WI38 (cell line): ENCODE measurements at regions not wholly inside any gene's neighbourhood (a gene's known extent, or its start where the extent isn't known, plus 50 kb on each side); places are given as distances from the start of the nearest gene placed in this dataset.

Experiments
- H3K4me3 ChIP-seq: 2 replicates; pipeline ENCODE4 v1.5.1; 2011; ENCODE audit warnings: low read depth, mild to moderate bottlenecking, control low read depth, low read length
- TF ChIP-seq, protein P1 (sequence below): IDR thresholded peaks from 2 replicates; pipeline ENCODE4 v1.5.1; 2012; ENCODE audit warnings: low read depth, mild to moderate bottlenecking, control low read depth, low read length

DNA sequence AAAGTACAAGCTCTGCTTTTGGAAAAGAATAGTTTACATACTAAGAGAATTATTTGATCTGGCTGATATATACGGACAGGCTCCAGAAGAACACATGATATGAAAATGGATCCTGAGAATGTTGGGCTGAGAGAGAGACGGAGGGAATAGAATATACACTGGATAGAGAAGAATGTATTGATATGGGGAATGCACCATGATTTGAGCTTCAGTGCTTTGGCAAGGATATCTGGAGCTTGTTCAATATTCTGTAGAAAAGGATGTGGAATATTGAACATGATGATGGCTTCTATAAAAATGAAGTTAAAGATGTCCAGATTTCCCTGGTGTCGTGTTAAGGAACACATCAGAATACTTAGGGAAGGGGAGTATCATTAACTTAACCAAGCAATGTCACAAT lies 280.5 kb upstream of the VLDLR start:
- H3K4me3 ChIP-seq = no peak overlapping the region
- TF ChIP-seq, protein P1, sequence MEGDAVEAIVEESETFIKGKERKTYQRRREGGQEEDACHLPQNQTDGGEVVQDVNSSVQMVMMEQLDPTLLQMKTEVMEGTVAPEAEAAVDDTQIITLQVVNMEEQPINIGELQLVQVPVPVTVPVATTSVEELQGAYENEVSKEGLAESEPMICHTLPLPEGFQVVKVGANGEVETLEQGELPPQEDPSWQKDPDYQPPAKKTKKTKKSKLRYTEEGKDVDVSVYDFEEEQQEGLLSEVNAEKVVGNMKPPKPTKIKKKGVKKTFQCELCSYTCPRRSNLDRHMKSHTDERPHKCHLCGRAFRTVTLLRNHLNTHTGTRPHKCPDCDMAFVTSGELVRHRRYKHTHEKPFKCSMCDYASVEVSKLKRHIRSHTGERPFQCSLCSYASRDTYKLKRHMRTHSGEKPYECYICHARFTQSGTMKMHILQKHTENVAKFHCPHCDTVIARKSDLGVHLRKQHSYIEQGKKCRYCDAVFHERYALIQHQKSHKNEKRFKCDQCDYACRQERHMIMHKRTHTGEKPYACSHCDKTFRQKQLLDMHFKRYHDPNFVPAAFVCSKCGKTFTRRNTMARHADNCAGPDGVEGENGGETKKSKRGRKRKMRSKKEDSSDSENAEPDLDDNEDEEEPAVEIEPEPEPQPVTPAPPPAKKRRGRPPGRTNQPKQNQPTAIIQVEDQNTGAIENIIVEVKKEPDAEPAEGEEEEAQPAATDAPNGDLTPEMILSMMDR = no peak

DNA sequence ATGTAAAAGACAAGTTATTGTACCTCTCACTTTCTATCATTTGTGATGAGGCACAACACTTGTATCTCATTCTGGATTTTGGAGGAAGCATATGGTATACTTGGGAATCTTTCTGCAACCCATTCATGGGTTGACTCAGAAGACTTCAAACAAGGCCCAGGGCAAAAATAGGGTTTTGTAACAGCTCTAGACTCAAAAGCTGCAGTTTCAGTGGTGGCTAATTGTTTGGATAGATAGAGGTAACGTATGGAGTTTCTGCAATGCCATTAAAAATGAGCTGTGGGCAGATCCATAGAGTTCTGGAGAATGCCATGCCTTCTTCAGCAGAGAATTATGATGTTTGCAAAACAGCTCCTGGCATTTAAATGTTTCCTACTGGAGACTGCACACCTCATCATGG lies 279.6 kb upstream of the VLDLR start:
- H3K4me3 ChIP-seq = no peak overlapping the region
- TF ChIP-seq, protein P1 = no peak

DNA sequence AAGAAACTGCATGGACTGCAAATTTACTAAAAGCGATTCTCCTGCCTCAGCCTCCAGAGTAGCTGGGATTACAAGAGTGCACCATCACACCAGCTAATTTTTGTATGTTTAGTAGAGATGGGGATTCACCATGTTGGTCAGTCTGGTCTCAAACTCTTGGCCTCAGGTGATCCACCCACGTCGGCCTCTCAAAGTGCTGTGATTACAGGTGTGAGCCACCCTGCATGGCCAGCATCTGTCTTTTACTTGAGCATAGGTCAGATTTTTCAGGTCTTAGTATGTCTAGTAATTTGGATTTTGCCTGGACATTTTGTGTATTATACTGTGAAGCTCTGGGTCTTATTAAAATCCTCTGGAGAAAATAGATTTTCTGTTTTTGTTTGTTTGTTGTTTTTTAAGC lies 277.8 kb upstream of the VLDLR start:
- H3K4me3 ChIP-seq = no peak overlapping the region
- TF ChIP-seq, protein P1 = no peak

DNA sequence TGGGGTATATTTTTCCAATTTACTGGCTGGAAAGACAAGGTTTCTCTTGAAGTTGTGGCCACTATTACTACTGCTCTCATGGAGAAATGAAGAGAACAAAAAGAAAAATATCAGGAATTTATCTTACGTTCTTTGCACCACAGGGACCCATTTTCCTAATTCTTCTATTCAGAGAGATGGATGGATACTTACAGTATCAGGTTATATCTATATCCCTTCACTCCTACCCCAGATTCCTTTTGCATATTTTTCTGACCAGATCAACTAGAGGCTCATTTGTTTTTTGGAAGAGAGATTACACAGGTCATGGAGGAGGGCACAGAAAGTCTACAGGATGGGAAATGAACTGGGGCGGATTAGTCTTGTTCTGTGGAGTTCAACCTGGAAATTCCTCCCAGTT lies 277.2 kb upstream of the VLDLR start:
- no peak overlapping the region for H3K4me3 ChIP-seq

DNA sequence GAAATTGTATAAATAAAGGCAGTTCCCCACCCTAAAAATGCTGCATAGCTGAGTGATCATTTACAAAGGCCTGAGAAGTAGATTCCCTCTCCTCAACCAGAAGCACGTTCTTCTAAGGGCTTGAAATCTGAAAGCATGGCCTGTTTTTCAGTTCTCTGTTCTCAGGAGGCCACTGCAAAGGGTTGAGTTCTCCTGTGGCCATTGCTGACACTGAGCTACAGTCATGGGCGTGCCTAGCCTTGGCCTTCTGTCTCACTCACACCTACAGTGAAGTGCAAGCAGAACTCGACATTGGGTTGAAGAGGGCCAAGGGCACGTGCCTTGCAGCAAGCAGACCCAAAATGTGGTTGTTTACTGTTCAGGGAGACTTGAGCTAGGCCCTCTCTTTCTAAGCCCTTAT lies 276.6 kb upstream of the VLDLR start:
- TF ChIP-seq, protein P1 = no peak
- no peak overlapping the region for H3K4me3 ChIP-seq

More for the DNA sequence above, 277.2 kb upstream of the VLDLR start:
- TF ChIP-seq, protein P1 = no peak

DNA sequence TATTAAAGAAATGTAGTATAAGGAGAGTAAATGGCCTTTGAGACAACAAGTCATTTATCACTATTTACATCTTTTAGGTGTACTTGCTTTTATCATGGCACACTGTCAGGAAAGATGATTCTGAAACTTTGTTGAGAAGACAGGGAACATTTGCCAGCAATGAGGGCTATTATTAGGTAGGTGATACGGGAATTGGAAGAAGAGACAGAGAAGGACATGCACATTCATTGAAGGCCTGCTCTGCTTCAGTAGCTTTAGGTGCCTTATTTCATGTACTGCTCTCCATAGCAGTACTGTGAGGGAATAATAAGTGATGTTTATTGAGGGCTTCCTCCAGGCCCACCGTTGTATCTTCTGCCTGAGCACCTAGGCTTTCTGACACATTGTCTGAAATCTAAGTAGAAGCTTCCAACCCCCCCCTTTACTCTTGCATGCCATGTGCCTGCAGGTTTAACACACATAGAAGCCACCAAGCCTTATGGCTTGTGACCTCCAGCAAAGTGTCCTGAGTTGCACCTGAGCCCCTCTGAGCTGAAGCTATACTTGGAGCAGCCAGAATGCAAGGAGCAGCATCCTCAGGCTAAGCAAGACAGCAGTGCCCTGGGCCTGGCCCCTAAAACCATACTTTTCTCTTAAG lies 275.2 kb upstream of the VLDLR start:
- no peak overlapping the region for H3K4me3 ChIP-seq
- TF ChIP-seq, protein P1 = no peak

DNA sequence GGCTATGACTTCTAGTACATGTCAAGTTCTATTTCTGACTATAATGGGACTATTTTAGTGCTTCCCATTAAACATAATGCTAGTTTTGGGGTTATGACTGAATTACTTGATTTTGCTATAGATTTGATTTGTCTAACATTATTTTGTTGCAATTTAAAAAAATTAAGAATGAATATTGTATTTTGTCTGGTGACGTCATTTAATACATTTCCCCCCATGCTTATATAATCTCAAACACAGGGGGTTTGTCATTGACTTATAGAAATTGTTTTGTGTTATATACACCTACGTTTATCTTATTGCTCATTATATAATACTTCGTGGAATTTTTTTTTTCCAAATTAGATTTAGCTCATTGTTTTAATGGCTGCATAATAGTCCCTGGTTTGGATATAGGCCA lies 270.3 kb upstream of the VLDLR start:
- no peak overlapping the region for H3K4me3 ChIP-seq
- TF ChIP-seq, protein P1 = no peak
